ENCODE measurements at regions not wholly inside any gene's neighbourhood (a gene's known extent, or its start where the extent isn't known, plus 50 kb on each side); places are given as distances from the start of the nearest gene placed in this dataset.

DNA sequence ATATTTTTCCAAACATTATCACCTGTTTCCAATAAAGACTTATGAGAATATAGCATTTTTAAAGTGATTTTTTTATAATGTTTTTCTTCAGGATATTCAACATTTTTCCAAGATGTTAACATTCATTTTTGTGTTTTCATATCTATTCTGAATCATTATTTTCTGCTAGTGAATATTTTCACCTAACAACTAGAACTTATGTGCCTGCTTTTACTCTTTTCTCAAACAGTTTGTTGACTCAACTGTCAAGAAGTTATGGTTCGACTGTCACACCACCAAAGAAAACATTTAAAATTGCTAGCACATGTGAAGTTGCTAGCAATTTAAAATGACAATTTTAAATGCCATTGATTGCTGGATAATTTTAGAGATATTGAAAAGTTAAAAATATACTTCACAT is 343.3 kb upstream of the CDH9 start:
- TF ChIP-seq, protein P1, sequence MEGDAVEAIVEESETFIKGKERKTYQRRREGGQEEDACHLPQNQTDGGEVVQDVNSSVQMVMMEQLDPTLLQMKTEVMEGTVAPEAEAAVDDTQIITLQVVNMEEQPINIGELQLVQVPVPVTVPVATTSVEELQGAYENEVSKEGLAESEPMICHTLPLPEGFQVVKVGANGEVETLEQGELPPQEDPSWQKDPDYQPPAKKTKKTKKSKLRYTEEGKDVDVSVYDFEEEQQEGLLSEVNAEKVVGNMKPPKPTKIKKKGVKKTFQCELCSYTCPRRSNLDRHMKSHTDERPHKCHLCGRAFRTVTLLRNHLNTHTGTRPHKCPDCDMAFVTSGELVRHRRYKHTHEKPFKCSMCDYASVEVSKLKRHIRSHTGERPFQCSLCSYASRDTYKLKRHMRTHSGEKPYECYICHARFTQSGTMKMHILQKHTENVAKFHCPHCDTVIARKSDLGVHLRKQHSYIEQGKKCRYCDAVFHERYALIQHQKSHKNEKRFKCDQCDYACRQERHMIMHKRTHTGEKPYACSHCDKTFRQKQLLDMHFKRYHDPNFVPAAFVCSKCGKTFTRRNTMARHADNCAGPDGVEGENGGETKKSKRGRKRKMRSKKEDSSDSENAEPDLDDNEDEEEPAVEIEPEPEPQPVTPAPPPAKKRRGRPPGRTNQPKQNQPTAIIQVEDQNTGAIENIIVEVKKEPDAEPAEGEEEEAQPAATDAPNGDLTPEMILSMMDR (IDR thresholded peaks at IDR 0.05; ENCODE audit: borderline replicate concordance, extremely low read depth, insufficient read depth), result no peak
- Histone ChIP-seq H3K4me1 (ENCODE audit: control insufficient read depth in 2 of 3, insufficient read depth in 2 of 3, low read depth in 1 of 3, low read length in 3 of 3) (no peaks in the 10 kb centered on the region), H3K4me3 (ENCODE audit: low read length in 3 of 3) (no peak overlapping the region), H3K9ac (ENCODE audit: low read length in 3 of 3) (no peak overlapping the region), H3K9me3 (ENCODE audit: control insufficient read depth in 2 of 3, insufficient read depth in 1 of 3, low read length in 3 of 3) (no peaks in the 10 kb centered on the region), H3K27ac (ENCODE audit: low read depth in 2 of 2, low read length in 2 of 2) (no peak overlapping the region), H3K27me3 (ENCODE audit: control insufficient read depth, insufficient read depth, low read length) (no peaks in the 10 kb centered on the region), H3K36me3 (ENCODE audit: control insufficient read depth in 2 of 3, insufficient read depth in 3 of 3, low read length in 3 of 3) (no peaks in the 10 kb centered on the region)
- no peak for DNase-seq
- intact Hi-C loops (cut with DNase I), result no loop called here
- no peak for FAIRE-seq

DNA sequence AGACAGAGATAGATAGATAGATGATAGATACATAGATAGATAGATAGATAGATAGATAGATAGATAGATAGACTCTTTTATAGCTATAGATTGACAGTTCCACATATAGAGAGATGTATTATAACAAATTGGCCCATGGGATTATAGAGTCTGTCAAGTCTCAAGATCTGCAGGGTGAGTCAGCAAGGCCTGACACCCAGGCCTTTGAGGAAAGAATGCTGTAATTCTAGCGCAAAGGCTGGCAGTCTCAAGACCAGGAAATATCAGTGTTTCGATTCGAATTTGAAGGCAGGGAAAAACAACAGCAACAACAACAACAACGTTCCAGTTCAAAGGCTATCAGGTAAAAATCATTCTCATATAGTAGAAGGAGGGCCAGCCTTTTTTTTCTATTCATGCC is 339.2 kb upstream of the CDH9 start:
- Histone ChIP-seq H3K36me3 (ENCODE audit: control insufficient read depth in 2 of 3, insufficient read depth in 3 of 3, low read length in 3 of 3) (no peaks in the 10 kb centered on the region), H3K9ac (ENCODE audit: low read length in 3 of 3) (no peak overlapping the region), H3K27ac (ENCODE audit: low read depth in 2 of 2, low read length in 2 of 2) (no peak overlapping the region), H3K27me3 (ENCODE audit: control insufficient read depth, insufficient read depth, low read length) (no peaks in the 10 kb centered on the region), H3K9me3 (ENCODE audit: control insufficient read depth in 2 of 3, insufficient read depth in 1 of 3, low read length in 3 of 3) (no peaks in the 10 kb centered on the region), H3K4me1 (ENCODE audit: control insufficient read depth in 2 of 3, insufficient read depth in 2 of 3, low read depth in 1 of 3, low read length in 3 of 3) (no peaks in the 10 kb centered on the region), H3K4me3 (ENCODE audit: low read length in 3 of 3) (no peak overlapping the region)
- DNase-seq (no peak), FAIRE-seq (no peak)
- intact Hi-C loops (cut with DNase I), result no loop called here
- TF ChIP-seq, protein P1 (IDR thresholded peaks at IDR 0.05; ENCODE audit: borderline replicate concordance, extremely low read depth, insufficient read depth), result no peak

DNA sequence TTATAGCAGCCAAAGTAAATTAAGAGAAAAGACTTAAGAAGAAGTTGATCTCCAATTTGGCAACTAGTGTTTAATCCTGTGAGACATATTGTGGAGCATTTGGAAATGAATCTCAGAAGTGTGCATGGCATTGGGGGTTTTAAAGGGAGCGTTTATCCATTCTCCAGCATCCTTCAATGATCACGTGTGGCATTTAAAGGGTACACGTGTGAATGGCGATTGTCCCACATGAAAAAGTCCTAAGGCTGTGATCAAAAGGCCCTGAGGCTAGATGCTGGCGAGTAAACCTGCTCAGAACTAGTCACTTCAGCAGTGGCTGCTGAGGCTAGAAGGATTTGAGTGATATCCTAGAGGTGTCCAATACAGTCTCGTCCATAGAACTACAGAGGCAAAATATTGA is 315.6 kb upstream of the CDH9 start:
- DNase-seq (no peak), FAIRE-seq (no peak)
- intact Hi-C loops (cut with DNase I), result no loop called here

GRCh38 chr5:27353540-27353939 is 315.2 kb upstream of the CDH9 start:
- Histone ChIP-seq H3K27ac (ENCODE audit: low read depth in 2 of 2, low read length in 2 of 2) (no peak overlapping the region), H3K9ac (ENCODE audit: low read length in 3 of 3) (no peak overlapping the region), H3K4me3 (ENCODE audit: low read length in 3 of 3) (no peak overlapping the region), H3K9me3 (ENCODE audit: control insufficient read depth in 2 of 3, insufficient read depth in 1 of 3, low read length in 3 of 3) (no peaks in the 10 kb centered on the region), H3K36me3 (ENCODE audit: control insufficient read depth in 2 of 3, insufficient read depth in 3 of 3, low read length in 3 of 3) (no peaks in the 10 kb centered on the region), H3K27me3 (ENCODE audit: control insufficient read depth, insufficient read depth, low read length) (no peaks in the 10 kb centered on the region), H3K4me1 (ENCODE audit: control insufficient read depth in 2 of 3, insufficient read depth in 2 of 3, low read depth in 1 of 3, low read length in 3 of 3) (no peaks in the 10 kb centered on the region)
- TF ChIP-seq, protein P1 (IDR thresholded peaks at IDR 0.05; ENCODE audit: borderline replicate concordance, extremely low read depth, insufficient read depth), result no peak
- DNase-seq, result no peak
- no peak for FAIRE-seq
- intact Hi-C loops (cut with DNase I), result no loop called here

More for the DNA sequence above, 315.6 kb upstream of the CDH9 start:
- H3K27ac ChIP-seq (ENCODE audit: low read depth in 2 of 2, low read length in 2 of 2), result no peak overlapping the region
- H3K27me3 ChIP-seq (ENCODE audit: control insufficient read depth, insufficient read depth, low read length), result no peaks in the 10 kb centered on the region
- H3K9me3 ChIP-seq (ENCODE audit: control insufficient read depth in 2 of 3, insufficient read depth in 1 of 3, low read length in 3 of 3), result no peaks in the 10 kb centered on the region
- TF ChIP-seq, protein P1 (IDR thresholded peaks at IDR 0.05; ENCODE audit: borderline replicate concordance, extremely low read depth, insufficient read depth), result no peak
- no peaks in the 10 kb centered on the region for H3K36me3 ChIP-seq (ENCODE audit: control insufficient read depth in 2 of 3, insufficient read depth in 3 of 3, low read length in 3 of 3)
- H3K4me1 ChIP-seq (ENCODE audit: control insufficient read depth in 2 of 3, insufficient read depth in 2 of 3, low read depth in 1 of 3, low read length in 3 of 3), result no peaks in the 10 kb centered on the region
- no peak overlapping the region for H3K4me3 ChIP-seq (ENCODE audit: low read length in 3 of 3)
- no peak overlapping the region for H3K9ac ChIP-seq (ENCODE audit: low read length in 3 of 3)
